SKM-1 (cell line): ENCODE measurements at regions not wholly inside any gene's neighbourhood (a gene's known extent, or its start where the extent isn't known, plus 50 kb on each side); places are given as distances from the start of the nearest gene placed in this dataset.
"Not testable (repeated sequence)": the region's sequence is repeated elsewhere in the genome, so short reads cannot be mapped to it uniquely, and the experiment has no call there.

ENCODE experiments used
- DNase-seq: peaks from one replicate; lab custom pipeline; 2025; ENCODE audit not compliant: unreplicated experiment; lab: John Stamatoyannopoulos, UW

DNA sequence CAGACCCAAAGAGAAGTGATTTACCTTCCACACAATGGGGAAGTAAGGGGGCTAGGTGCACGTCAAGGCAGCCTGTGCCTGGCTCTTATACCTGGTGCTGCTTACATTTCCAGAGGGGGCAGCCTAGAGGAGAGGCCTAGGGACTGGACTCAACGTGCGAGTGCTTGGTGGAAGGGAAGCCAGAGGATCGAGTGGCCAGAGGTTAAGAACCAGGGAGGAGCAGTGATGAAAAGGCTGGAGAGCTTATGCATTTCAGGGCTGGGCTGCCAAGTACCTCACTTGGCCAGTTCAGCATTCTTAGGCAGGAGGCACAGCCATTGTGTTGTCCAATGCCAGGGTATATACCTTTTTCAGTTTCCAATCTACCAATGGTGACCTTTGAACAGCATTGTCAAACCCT, 77.4 kb downstream of the LAT start:
- DNase-seq, result not testable (repeated sequence)

DNA sequence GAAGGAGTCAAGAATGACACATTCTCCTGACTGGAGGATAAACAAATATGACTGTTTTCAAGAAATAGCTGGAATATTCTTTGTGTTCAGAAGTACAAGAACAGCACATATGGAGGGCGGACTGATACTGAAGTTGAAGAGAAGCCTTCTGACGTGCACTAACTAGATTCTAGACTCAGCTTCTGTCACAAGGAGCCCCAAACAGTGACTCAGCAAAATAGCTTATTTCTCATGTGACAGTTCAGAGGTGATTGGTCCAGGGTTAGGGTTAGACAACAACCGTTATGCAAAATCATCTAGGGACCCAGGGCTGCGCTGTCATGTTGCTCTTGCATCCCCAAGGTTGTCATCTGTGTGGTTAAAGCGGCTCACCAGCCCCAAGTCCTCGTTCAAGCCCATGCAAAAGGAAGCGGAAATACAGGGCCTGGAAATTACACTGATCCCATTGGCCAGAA, 76.6 kb downstream of the LAT start:
- DNase-seq, result not testable (repeated sequence)

DNA sequence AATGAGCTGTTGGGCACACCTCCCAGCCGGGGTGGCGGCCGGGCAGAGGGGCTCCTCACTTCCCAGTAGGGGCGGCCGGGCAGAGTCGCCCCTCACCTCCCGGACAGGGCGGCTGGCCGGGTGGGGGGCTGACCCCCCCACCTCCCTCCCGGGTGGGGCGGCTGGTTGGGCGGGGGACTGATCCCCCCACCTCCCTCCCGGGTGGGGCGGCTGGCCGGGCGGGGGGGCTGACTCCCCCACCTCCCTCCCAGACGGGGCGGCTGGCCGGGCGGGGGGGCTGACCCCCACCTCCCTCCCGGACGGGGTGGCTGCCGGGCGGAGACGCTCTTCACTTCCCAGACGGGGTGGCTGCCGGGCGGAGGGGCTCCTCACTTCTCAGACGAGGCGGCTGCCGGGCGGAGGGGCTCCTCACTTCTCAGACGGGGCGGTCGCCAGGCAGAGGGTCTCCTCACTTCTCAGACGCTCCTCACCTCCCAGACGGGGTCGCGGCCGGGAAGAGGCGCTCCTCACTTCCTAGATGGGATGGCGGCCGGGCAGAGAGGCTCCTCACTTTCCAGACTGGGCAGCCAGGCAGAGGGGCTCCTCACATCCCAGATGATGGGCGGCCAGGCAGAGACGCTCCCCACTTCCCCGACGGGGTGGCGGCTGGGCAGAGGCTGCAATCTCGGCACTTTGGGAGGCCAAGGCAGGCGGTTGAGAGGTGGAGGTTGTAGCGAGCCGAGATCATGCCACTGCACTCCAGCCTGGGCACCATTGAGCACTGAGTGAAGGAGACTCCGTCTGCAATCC, 75.4 kb downstream of the LAT start:
- DNase-seq, result not testable (repeated sequence)

DNA sequence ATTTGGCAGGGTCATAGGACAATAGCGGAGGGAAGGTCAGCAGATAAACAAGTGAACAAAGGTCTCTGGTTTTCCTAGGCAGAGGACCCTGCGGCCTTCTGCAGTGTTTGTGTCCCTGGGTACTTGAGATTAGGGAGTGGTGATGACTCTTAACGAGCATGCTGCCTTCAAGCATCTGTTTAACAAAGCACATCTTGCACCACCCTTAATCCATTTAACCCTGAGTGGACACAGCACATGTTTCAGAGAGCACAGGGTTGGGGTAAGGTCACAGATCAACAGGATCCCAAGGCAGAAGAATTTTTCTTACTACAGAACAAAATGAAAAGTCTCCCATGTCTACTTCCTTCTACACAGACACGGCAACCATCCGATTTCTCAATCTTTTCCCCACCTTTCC, 74.7 kb downstream of the LAT start:
- not testable (repeated sequence) for DNase-seq
